ENCODE measurements at regions not wholly inside any gene's neighbourhood (a gene's known extent, or its start where the extent isn't known, plus 50 kb on each side); places are given as distances from the start of the nearest gene placed in this dataset.
"Not testable (repeated sequence)": the region's sequence is repeated elsewhere in the genome, so short reads cannot be mapped to it uniquely, and the experiment has no call there.

DNA sequence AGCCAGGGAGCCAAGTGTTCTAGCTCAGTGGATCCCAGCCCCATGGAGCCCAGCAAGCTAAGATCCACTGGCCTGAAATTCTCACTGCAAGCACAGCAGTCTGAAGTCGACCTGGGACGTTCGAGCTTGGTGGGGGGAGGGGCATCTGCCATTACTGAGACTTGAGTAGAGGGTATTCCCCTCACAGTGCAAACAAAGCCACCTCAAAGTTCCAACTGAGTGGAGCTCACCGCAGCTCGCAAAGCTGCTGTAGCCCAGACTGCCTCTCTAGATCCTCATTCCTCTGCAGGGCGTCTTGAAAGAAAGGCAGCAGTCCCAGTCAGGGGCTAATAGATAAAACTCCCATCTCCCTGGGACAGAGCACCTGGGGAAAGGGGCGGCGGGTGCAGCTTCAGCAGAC lies 226.3 kb downstream of the ZIC3 start:
- TF ChIP-seq, protein P1, sequence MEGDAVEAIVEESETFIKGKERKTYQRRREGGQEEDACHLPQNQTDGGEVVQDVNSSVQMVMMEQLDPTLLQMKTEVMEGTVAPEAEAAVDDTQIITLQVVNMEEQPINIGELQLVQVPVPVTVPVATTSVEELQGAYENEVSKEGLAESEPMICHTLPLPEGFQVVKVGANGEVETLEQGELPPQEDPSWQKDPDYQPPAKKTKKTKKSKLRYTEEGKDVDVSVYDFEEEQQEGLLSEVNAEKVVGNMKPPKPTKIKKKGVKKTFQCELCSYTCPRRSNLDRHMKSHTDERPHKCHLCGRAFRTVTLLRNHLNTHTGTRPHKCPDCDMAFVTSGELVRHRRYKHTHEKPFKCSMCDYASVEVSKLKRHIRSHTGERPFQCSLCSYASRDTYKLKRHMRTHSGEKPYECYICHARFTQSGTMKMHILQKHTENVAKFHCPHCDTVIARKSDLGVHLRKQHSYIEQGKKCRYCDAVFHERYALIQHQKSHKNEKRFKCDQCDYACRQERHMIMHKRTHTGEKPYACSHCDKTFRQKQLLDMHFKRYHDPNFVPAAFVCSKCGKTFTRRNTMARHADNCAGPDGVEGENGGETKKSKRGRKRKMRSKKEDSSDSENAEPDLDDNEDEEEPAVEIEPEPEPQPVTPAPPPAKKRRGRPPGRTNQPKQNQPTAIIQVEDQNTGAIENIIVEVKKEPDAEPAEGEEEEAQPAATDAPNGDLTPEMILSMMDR (IDR thresholded peaks at IDR 0.05) = no peak
- TF ChIP-seq POLR2A (IDR thresholded peaks at IDR 0.05) (no peak), POLR2AphosphoS5 (IDR thresholded peaks at IDR 0.05) (no peak)
- Histone ChIP-seq H3K9me3 (peaks cover 0 to 4% of the 10 kb centered on the region in 2 donors), H3K4me1 (no peaks in the 10 kb centered on the region), H3K27me3 (peaks cover 0 to 31% of the 10 kb centered on the region in 2 donors), H3K36me3 (no peaks in the 10 kb centered on the region), H3K27ac (no peak overlapping the region), H3K4me3 (no peak overlapping the region)
- intact Hi-C loops (cut with DNase I; ENCODE audit: low total_unique reads) = no loop called here
- no peak for DNase-seq (ENCODE audit: low spot score in 2 of 2)

- H3K27me3 ChIP-seq; H3K4me3 ChIP-seq; H3K27ac ChIP-seq; H3K4me1 ChIP-seq; H3K36me3 ChIP-seq; intact Hi-C loops (cut with DNase I; ENCODE audit: low total_unique reads); DNase-seq (ENCODE audit: low spot score in 2 of 2): not testable (repeated sequence)
- peaks cover 0 to 15% of the 10 kb centered on the region in 2 donors for H3K9me3 ChIP-seq
Measured at GRCh38 chrX:137797926-137798325, 232.0 kb downstream of the ZIC3 start.

GRCh38 chrX:137823257-137823656 lies 257.3 kb downstream of the ZIC3 start:
- Histone ChIP-seq H3K27ac (no peak overlapping the region), H3K9me3 (no peaks in the 10 kb centered on the region), H3K4me3 (no peak overlapping the region), H3K36me3 (no peaks in the 10 kb centered on the region), H3K4me1 (no peaks in the 10 kb centered on the region), H3K27me3 (peaks cover 0 to 8% of the 10 kb centered on the region in 2 donors)
- intact Hi-C loops (cut with DNase I; ENCODE audit: low total_unique reads) = no loop called here
- DNase-seq (ENCODE audit: low spot score in 2 of 2) = no peak
- no peak for TF ChIP-seq POLR2A (IDR thresholded peaks at IDR 0.05)
- no peak for TF ChIP-seq POLR2AphosphoS5 (IDR thresholded peaks at IDR 0.05)
- TF ChIP-seq, protein P1 (IDR thresholded peaks at IDR 0.05) = no peak

DNA sequence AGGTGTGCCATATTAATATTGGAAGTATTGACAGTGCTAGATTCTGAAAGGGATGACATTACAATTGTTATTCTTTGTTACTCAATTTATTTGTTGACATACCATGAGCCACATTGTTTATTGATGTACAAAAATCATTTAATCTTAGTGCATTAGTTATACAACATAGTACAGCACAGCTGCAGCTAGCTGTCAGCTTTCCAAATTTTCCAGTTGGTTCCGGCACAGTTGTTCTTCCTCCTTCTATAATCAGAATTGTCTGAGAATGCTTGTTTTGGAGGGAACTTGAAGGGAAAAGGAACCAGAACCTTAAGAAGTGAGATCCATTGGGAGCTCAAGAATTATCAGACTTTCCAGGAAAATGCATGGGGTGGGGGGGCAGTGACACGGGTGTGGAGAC lies 281.4 kb downstream of the ZIC3 start:
- DNase-seq (ENCODE audit: low spot score in 2 of 2) = no peak
- no peak for TF ChIP-seq POLR2A (IDR thresholded peaks at IDR 0.05)
- TF ChIP-seq POLR2AphosphoS5 (IDR thresholded peaks at IDR 0.05) = no peak
- TF ChIP-seq, protein P1 (IDR thresholded peaks at IDR 0.05) = no peak

DNA sequence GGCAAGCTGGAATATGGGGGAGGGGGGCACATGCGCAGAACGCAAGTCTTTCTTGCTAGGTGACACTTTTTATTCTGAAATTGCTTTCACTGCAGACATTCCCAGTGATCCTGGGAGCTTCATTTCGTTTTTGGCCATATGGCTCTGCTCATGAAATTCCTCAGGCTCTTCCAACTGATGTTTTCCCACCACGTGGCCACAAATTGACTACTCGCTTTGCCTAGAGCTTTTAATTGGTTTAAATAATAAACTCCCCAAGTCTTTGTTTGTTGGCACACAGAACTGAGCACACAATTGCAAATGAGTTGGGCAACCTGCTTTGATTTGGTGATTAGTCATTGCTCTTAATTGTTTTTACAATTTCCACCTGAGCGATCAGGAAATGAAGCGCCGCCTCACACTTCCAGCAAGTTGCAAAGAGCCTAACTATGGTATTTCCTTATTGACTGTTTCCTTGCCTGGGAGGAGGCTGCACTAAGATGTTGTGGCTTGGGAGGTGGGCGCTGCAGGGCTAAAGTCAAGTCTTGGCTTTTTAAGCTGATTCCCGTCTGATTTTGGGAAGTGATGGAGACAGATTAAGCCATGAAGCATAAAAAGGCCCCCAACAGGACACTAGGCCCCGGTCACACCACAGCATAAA lies 282.5 kb downstream of the ZIC3 start:
- DNase-seq (ENCODE audit: low spot score in 2 of 2) = no peak
- TF ChIP-seq POLR2A (IDR thresholded peaks at IDR 0.05) (no peak), POLR2AphosphoS5 (IDR thresholded peaks at IDR 0.05) (no peak)
- TF ChIP-seq, protein P1 (IDR thresholded peaks at IDR 0.05) = no peak
- no peak overlapping the region for H3K4me3 ChIP-seq
- intact Hi-C loops (cut with DNase I; ENCODE audit: low total_unique reads) = loop anchor here (1.0 kb wide), 1 partner anchor 15 kb away; no protein-coding TSS in a partner anchor
- no peak overlapping the region for H3K27ac ChIP-seq
- H3K4me1 ChIP-seq = no peaks in the 10 kb centered on the region
- no peaks in the 10 kb centered on the region for H3K36me3 ChIP-seq
- no peaks in the 10 kb centered on the region for H3K9me3 ChIP-seq
- peaks cover 0 to 17% of the 10 kb centered on the region in 2 donors for H3K27me3 ChIP-seq

More for the DNA sequence above, 281.4 kb downstream of the ZIC3 start:
- H3K27ac ChIP-seq = no peak overlapping the region
- no peaks in the 10 kb centered on the region for H3K9me3 ChIP-seq
- H3K4me3 ChIP-seq = no peak overlapping the region
- no peaks in the 10 kb centered on the region for H3K4me1 ChIP-seq
- no peaks in the 10 kb centered on the region for H3K36me3 ChIP-seq
- intact Hi-C loops (cut with DNase I; ENCODE audit: low total_unique reads) = no loop called here
- H3K27me3 ChIP-seq = peaks cover 0 to 17% of the 10 kb centered on the region in 2 donors

Measured in breast epithelium (tissue), 4 donors.